Body of pancreas (tissue), 4 donors: ENCODE measurements at regions not wholly inside any gene's neighbourhood (a gene's known extent, or its start where the extent isn't known, plus 50 kb on each side); places are given as distances from the start of the nearest gene placed in this dataset.

ENCODE experiments used
- ATAC-seq: fragments of 150-250 bp; one replicate; pipeline ENCODE4 v1.9.1; 2016
- DNase-seq, 4 donors: peaks; one replicate each; pipeline ENCODE4 v3.0.0-alpha.2; 2019
- H3K27ac ChIP-seq, 4 donors: fragments of 200-600 bp; sonication (generic); 1 replicate in 3 of 4; 2 replicates in 1 of 4; pipeline versions ENCODE4 v1.5.1 to v1.6.1; 2016 to 2019; ENCODE audit warnings: mild to moderate bottlenecking in 1 of 4, mixed read lengths in 1 of 4, moderate library complexity in 1 of 4
- H3K27me3 ChIP-seq, 2 donors: fragments of 200-600 bp; sonication (generic); one replicate each; pipeline ENCODE4 v1.6.0; 2016; ENCODE audit warnings: mild to moderate bottlenecking in 1 of 2
- H3K36me3 ChIP-seq, 2 donors: fragments of 200-600 bp; sonication (generic); replicated peaks in 1 of 2; 2 replicates each; pipeline ENCODE4 v1.5.1; 2016; ENCODE audit warnings: low read depth in 2 of 2; ENCODE audit not compliant: insufficient read depth in 1 of 2
- H3K4me1 ChIP-seq: fragments of 200-600 bp; sonication (generic); one replicate; pipeline ENCODE4 v1.6.0; 2016
- H3K4me3 ChIP-seq, 2 donors: fragments of 200-600 bp; sonication (generic); 1 replicate in 1 of 2; 2 replicates in 1 of 2; pipeline ENCODE4 v1.5.1; 2016 to 2019
- H3K9me3 ChIP-seq, 3 donors: fragments of 200-600 bp; sonication (generic); 1 replicate in 2 of 3; 2 replicates in 1 of 3; pipeline ENCODE4 v1.5.1; 2016
- CTCF ChIP-seq, 7 experiments: fragments of 450-650 bp in 4 of 7; fragments of 200-600 bp in 3 of 7; sonication (generic) in 3 of 7; IDR thresholded peaks; one replicate each; pipeline ENCODE4 v1.5.1; 2016 to 2019; ENCODE audit warnings: antibody characterized with exemption in 7 of 7
- POLR2A ChIP-seq, 3 donors: fragments of 450-650 bp; IDR thresholded peaks; one replicate each; pipeline ENCODE4 v1.6.1; 2016; ENCODE audit warnings: antibody characterized with exemption in 3 of 3, mild to moderate bottlenecking in 2 of 3
- WGBS, 2 donors: methylation state at CpG; one replicate each; pipeline ENCODE4 v1.1.5; 2017; 5-methylcytosine and 5-hydroxymethylcytosine counted together
- intact Hi-C: fragments of 100-400 bp; cut with DNase I; formaldehyde crosslinking; loops from one replicate; pipeline ENCODE4 v1.15.1; 2023

GRCh38 chr11:112715056-112715455, 246.2 kb upstream of the NCAM1 start:
- intact Hi-C loops: no loop called here
- DNase-seq: no peak
- H3K27me3 ChIP-seq: no peaks in the 10 kb centered on the region
- H3K4me1 ChIP-seq: no peaks in the 10 kb centered on the region
- no peak overlapping the region for H3K27ac ChIP-seq
- no peak for ATAC-seq
- 86 to 91% methylated on average over 2 of the region's 2 CpGs for WGBS, 2 donors
- H3K4me3 ChIP-seq: no peak overlapping the region
- no peak for TF ChIP-seq POLR2A (IDR thresholded peaks at IDR 0.05)
- no peak for TF ChIP-seq CTCF (IDR thresholded peaks at IDR 0.05)
- no peaks in the 10 kb centered on the region for H3K9me3 ChIP-seq
- no peaks in the 10 kb centered on the region for H3K36me3 ChIP-seq

- intact Hi-C loops: no loop called here
- Histone ChIP-seq H3K4me3 (no peak overlapping the region), H3K4me1 (no peaks in the 10 kb centered on the region), H3K27me3 (no peaks in the 10 kb centered on the region), H3K27ac (no peak overlapping the region), H3K9me3 (no peaks in the 10 kb centered on the region), H3K36me3 (no peaks in the 10 kb centered on the region)
- TF ChIP-seq CTCF (IDR thresholded peaks at IDR 0.05): no peak
- no peak for TF ChIP-seq POLR2A (IDR thresholded peaks at IDR 0.05)
- no peak for ATAC-seq
- whole genome bisulfite sequencing, 2 donors: 42 to 90% methylated on average over 1 of the region's 1 CpG
- no peak for DNase-seq
These were observed 242.7 kb upstream of the NCAM1 start for GRCh38 chr11:112718483-112718882.

- ATAC-seq (no peak), DNase-seq (no peak)
- Histone ChIP-seq H3K27ac (no peak overlapping the region), H3K4me3 (no peak overlapping the region), H3K9me3 (no peaks in the 10 kb centered on the region), H3K27me3 (no peaks in the 10 kb centered on the region), H3K36me3 (no peaks in the 10 kb centered on the region), H3K4me1 (no peaks in the 10 kb centered on the region)
- intact Hi-C loops: no loop called here
- no peak for TF ChIP-seq CTCF (IDR thresholded peaks at IDR 0.05)
- TF ChIP-seq POLR2A (IDR thresholded peaks at IDR 0.05): no peak
- 67 to 77% methylated on average over 11 of the region's 11 CpGs for WGBS, 2 donors
These were observed 241.3 kb upstream of the NCAM1 start for GRCh38 chr11:112719736-112720525.

- intact Hi-C loops: no loop called here
- ATAC-seq: no peak
- 48 to 61% methylated on average over 2 of the region's 2 CpGs for WGBS, 2 donors
These were observed 239.1 kb upstream of the NCAM1 start for GRCh38 chr11:112722148-112722547.

More at GRCh38 chr11:112722148-112722547, 239.1 kb upstream of the NCAM1 start:
- Histone ChIP-seq H3K4me1 (no peaks in the 10 kb centered on the region), H3K36me3 (no peaks in the 10 kb centered on the region), H3K27me3 (no peaks in the 10 kb centered on the region), H3K4me3 (no peak overlapping the region), H3K9me3 (no peaks in the 10 kb centered on the region), H3K27ac (no peak overlapping the region)
- TF ChIP-seq POLR2A (IDR thresholded peaks at IDR 0.05): no peak
- TF ChIP-seq CTCF (IDR thresholded peaks at IDR 0.05): no peak
- no peak for DNase-seq
